HPDE6-E6E7 (cell line): ENCODE measurements at regions not wholly inside any gene's neighbourhood (a gene's known extent, or its start where the extent isn't known, plus 50 kb on each side); places are given as distances from the start of the nearest gene placed in this dataset.
"Not testable (repeated sequence)": the region's sequence is repeated elsewhere in the genome, so short reads cannot be mapped to it uniquely, and the experiment has no call there.

Experiments used
- DNase-seq: peaks from one replicate; pipeline ENCODE4 v3.0.0; 2011; ENCODE audit warnings: missing footprints; ENCODE audit errors: extremely low spot score

GRCh38 chr10:20656886-20657285 lies 240.2 kb downstream of the NEBL start:
- no peak for DNase-seq

- not testable (repeated sequence) for DNase-seq
Measured at GRCh38 chr10:20652424-20652823, 244.7 kb downstream of the NEBL start.

- no peak for DNase-seq
Measured at GRCh38 chr10:20648263-20648874, 248.7 kb downstream of the NEBL start.

- no peak for DNase-seq
Measured at GRCh38 chr10:20647756-20648155, 249.4 kb downstream of the NEBL start.

- no peak for DNase-seq
Measured at GRCh38 chr10:20644421-20644820, 252.7 kb downstream of the NEBL start.

GRCh38 chr10:20641605-20642004 lies 255.5 kb downstream of the NEBL start:
- DNase-seq = no peak

- DNase-seq = no peak
Measured at GRCh38 chr10:20635570-20635969, 261.5 kb downstream of the NEBL start.

GRCh38 chr10:20634839-20635238 lies 262.3 kb downstream of the NEBL start:
- DNase-seq = no peak

GRCh38 chr10:20633714-20634113 lies 263.4 kb downstream of the NEBL start:
- no peak for DNase-seq

- DNase-seq = no peak
Measured at GRCh38 chr10:20632696-20633095, 264.4 kb downstream of the NEBL start.

- no peak for DNase-seq
Measured at GRCh38 chr10:20631229-20631628, 265.9 kb downstream of the NEBL start.

- DNase-seq = no peak
Measured at GRCh38 chr10:20630092-20630643, 266.9 kb downstream of the NEBL start.

- no peak for DNase-seq
Measured at GRCh38 chr10:20627946-20628507, 269.1 kb downstream of the NEBL start.

GRCh38 chr10:20627087-20627486 lies 270.0 kb downstream of the NEBL start:
- no peak for DNase-seq

- DNase-seq = no peak
Measured at GRCh38 chr10:20625868-20626267, 271.2 kb downstream of the NEBL start.

- no peak for DNase-seq
Measured at GRCh38 chr10:20624642-20625041, 272.5 kb downstream of the NEBL start.

GRCh38 chr10:20623546-20623945 lies 273.6 kb downstream of the NEBL start:
- no peak for DNase-seq

- DNase-seq = no peak
Measured at GRCh38 chr10:20622531-20623211, 274.4 kb downstream of the NEBL start.

GRCh38 chr10:20620981-20621380 lies 276.1 kb downstream of the NEBL start:
- no peak for DNase-seq

- no peak for DNase-seq
Measured at GRCh38 chr10:20618011-20618547, 279.0 kb downstream of the NEBL start.

GRCh38 chr10:20616918-20617810 lies 279.9 kb downstream of the NEBL start:
- DNase-seq = no peak
